ENCODE measurements at regions not wholly inside any gene's neighbourhood (a gene's known extent, or its start where the extent isn't known, plus 50 kb on each side); places are given as distances from the start of the nearest gene placed in this dataset.
"Not testable (repeated sequence)": the region's sequence is repeated elsewhere in the genome, so short reads cannot be mapped to it uniquely, and the experiment has no call there.

DNA sequence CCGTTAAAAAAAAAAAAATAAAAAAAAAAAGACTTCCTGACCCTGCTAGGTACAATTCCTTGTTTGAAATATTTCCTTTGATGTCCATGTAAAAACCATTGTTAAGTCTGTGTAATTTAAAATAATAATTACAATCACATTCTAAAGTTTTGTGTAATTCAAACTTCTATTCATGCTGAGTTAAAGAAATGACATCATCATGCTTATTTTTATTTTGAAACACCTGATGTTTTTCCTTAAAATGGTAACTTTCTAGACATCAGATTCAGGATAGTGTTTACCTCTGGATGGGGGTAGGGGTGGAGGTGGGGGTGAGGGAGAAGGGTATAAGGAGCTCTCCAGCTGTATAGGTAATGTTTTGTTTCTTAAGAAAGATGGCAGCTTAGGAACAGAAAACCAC, 92.8 kb downstream of the ADCYAP1 start:
- no peak for DNase-seq

DNA sequence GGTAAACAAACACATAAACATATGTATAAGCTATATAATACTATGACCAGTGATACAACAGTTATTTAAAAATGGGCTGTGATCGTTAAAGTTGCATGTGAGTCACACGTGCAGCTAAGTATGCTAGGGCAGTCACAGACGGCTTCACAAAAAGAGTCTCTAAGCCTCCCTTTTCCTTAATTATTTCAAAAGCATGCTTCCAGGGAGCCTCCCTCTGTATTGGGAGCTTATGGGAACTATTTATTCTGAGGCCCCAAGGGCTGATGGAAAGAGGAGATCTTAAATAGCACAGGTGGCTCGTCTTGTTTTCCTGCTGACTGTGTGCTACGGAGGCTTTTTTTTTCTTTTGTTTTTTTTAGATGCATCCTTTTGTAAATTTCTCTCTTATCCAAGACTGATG, 94.3 kb downstream of the ADCYAP1 start:
- no peak for DNase-seq

DNA sequence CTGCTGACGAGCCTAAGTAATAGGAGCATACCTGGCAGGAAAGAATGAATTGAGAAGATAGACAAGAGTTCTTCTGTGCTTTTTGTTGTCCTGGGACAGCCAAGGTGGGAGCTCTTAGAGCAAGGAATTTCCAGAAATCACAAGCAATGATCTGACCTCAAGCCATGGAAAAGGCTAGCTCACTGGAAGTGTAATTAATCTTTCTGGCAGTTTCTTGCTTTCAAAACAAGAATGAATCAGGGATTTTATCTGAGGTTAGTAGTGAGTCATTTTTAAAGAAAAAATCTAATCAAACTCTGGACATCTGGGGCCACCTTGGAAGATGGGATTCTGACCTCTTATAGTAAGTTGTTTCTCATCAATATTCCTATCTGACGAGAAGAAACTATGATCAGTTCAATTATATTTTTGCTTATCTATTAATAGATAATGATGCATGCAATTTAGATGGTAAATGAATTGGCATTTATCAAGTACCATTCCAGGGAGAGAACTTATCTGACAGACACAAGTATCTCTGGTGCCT, 98.0 kb downstream of the ADCYAP1 start:
- no peak for DNase-seq

DNA sequence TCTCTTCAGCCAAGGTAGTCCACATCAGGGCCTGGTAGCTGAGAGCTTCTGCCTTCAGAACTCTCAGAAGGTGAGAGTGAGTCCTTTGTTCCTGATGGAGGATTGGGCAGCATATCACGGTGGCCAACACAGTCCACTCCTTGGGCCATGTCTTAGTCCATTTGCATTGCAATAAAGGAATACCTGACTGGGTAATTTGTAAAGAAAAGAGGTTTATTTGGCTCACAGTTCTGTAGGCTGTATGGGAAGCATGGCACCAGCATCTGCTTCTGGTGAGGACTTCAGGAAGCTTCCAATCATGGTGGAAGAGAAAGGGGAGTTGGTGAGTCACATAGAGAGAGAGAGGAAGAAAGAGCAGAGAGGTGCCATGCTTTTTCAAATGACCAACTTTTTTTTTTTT, 98.8 kb downstream of the ADCYAP1 start:
- DNase-seq: no peak

DNA sequence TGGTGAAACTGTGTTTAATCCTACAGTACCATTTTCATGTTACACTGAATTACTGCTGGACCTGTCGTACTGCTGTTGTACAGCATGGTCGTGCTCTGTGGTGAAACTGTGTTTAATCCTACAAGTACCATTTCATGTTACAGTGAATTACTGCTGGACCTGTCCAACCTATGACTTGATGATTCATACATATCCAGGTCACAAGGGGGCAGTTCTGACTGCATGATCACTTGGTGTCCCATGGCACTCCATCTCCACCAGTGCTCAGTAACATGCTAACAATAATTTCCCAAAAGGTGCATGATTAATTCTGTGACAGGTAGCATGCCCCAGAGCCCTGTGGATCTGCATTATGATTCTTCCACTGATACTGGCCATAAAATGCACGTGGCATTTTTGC, 101.6 kb downstream of the ADCYAP1 start:
- DNase-seq: no peak

DNA sequence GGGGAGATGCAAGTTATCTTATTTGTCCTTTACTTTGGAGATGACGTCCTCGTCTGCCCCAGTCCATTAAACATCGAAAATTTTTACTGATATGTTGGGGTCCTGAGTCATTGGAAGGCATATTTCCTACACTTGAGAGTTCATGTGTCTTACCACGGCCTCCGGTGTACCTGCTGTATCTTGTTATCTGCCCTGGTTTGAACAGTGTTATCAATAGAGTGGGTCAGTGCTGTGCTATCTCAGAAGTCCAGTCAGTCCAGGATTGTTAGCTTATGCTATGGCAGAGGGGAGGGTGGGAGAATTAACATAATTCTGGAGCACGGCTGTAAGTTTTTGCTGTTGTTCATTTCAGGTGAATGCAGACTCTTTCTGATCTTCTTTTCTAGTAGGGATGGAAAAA, 102.3 kb downstream of the ADCYAP1 start:
- DNase-seq: no peak

DNA sequence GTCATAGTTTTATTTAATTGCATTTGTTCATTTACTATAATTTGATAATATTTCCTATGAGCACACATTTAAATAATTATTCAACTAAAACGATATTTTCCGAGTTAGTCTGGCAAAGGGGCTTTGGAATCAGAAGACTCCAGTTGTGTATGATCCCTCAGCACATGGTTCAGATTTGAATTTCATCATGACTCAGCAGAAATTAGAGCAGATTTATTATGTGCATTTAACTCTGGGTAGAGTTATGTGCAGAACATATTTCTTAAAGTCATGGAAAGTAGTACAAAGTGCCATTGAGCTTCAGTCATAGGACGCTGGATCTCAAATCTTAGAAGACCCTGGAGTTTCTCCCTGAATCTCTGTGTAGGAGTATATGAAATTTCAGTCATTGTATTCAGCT, 106.7 kb downstream of the ADCYAP1 start:
- DNase-seq: no peak

DNA sequence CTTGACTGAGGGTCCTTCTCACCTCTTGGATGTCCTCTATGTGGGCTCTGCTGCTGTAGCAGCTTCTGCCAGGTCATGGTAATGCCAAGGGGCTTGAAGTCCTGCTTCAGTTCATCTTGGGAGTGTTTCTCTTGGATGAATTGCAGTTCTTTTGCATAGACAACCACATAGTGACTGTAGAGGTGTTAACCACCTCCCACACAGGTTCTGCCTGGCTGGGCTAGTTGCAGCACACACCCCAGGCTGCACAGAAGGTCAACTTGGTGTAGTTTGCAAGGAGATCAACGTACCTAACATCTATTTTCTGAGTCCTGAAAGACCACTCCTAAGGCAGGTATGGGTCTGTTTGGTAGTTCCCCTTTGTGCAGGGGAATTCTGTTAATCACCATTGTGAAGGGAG, 108.1 kb downstream of the ADCYAP1 start:
- no peak for DNase-seq

DNA sequence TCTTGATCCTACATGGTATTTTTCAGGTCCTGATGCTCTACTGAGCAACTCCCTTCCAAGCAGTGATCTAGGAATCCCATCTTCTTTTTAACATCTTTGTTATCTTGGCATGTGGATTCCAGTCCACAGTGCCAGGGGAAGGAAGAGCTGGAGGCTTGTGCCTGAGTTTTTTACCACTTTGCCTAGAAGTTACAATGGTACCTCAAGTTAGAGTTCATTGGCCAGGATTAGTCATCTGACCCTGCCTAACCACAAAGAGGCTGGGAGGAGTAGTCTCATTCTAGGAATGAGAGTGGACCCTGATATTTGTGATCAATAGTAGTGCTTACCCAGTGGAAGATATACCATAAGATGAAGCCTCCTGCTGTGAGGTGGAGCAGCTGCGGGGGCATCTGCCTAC, 109.3 kb downstream of the ADCYAP1 start:
- DNase-seq: no peak

DNA sequence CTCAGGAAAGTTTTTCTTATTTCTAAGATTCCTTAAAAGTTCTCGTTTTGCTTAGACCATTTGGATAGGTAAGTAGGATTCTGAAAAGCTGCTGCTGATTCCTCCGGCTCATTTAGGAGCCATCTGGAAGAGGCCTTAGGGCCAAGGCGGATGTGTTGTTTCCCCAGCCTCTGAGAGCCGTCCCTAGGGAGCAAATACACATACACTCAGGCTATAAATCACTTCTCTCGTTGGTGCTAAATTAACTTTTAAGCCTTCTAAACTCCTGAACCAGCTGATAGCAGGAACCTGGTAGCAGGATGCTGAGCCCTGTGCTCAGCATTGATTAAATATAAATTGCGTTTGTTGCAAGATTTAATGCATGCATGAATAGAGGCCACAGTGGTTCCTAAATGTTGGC, 109.8 kb downstream of the ADCYAP1 start:
- DNase-seq: no peak

DNA sequence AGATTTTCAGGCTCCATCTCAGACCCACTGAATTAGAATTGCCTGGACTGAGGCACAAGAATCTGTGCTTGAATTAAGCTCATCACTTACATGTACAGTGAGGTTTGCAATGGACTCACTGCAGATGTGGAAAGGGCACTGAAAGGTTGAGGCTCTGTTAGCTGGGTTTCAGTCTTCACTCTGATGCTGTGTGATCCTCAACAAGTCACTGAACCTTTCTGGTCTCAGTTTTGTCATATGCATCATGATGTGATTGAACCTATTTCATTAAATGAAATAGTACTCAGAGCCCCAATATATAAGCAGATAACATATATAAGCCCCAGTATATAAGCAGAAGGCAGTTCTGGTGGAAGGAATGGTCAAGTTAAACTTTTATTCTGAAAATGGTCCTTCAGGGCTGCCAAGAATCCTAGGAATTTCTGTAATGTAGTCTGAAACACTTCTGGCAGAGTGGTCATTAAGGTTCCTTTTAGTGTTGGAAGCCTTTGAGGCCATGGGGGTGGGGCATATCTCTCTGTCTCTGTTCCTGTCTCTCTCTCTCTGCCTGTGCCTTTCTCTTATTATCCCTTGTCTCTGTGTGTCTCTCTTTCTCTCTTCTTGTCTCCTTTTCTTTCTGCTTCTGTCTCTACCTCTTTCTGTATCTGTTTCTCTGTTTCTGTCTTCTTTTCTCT, 110.4 kb downstream of the ADCYAP1 start:
- DNase-seq: no peak

DNA sequence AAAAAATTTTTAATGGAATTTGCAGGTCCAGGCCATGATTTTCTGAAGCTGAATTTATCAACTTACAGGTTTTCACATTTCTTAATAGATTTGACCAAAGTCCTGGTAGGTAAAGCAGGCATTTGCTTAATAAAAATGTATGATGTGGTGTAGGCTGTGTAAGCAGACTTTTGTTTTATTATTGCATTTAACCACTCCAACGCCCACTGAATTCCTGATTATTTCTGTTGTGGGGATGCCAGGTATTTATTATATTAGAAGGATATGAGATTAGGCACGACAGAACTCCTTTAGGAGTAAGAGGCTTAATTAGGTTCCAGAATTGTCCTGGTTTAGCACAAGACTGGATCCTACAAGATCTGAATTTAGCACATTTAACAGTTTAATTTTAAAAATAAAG, 111.1 kb downstream of the ADCYAP1 start:
- no peak for DNase-seq

DNA sequence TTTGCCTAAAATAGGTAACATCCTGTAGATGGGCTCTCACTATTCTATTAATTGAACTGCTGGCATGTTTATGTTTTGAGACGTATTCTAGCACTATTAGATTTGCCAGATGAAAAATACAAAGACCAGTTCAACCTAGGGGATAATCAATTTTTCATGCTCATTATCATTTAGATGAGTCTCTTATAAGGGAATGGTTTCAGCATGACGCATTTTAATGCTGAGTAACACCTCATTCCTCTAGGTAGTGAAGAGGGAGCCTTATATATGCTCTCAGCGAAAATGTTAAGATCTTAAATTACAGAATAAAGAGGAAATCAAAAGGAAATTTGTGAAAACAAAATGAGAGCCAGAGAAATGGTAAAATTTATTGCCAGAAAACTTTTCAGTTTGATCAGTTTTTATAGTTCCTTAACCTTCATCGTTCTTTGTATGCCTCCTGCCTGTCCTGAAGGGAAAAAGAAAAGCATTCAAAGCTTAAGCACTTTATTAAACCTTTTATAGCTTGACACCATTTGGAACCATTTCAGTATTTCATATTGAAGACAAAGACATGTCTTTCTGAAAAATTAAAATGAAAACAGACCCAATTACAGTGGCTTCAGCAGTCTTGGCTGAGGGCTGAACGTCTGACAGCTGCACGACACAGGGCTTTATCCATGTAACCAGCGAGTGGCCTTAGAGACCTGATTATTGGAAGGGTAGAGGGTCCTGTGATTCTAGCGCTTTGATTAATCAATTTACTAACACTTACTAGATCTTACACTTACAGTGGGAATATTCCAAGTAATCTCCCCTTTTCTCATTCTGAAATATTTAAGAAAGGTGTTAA, 112.8 kb downstream of the ADCYAP1 start:
- DNase-seq: no peak

DNA sequence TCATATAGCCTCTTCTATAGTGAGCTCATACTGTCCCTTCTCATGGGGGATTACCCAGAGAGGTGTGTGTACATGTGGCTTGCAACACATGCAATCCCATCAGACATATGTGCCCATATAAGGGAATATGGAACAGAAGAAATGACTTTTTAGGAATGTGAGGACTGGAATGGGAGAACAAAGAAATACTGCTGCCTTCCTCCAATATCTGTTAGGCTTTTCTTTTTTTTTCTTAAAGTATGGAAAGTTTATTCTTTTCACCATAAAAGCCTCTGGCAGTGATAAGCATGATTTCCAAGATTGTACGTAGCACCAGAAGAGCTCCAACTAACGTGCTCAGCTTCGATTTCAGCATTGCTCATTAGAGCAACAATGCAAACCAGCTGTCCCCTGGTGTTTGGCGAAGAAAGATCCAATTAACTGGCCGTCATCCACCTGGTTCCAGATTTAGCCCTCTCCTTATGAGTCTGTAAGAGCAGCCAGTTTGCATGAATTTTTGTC, 113.6 kb downstream of the ADCYAP1 start:
- DNase-seq: no peak

DNA sequence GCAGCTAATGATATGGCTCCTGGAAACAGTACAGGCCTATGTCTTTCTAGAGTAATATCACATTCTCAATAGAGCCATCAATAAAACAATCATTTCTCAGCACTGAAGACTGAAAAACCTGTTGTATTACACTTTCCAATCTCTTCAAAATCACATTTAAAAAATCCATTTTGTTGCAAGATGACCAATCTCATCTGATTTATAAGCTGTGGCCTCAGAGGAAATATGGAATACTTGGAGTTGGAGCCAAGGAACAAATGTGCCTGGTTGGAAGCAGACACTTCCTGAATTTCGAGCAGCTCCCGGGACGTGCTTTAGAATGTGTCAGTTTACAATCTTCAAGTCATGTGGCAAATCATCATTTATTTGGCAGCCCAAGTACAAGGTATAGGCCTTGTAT, 114.5 kb downstream of the ADCYAP1 start:
- no peak for DNase-seq

DNA sequence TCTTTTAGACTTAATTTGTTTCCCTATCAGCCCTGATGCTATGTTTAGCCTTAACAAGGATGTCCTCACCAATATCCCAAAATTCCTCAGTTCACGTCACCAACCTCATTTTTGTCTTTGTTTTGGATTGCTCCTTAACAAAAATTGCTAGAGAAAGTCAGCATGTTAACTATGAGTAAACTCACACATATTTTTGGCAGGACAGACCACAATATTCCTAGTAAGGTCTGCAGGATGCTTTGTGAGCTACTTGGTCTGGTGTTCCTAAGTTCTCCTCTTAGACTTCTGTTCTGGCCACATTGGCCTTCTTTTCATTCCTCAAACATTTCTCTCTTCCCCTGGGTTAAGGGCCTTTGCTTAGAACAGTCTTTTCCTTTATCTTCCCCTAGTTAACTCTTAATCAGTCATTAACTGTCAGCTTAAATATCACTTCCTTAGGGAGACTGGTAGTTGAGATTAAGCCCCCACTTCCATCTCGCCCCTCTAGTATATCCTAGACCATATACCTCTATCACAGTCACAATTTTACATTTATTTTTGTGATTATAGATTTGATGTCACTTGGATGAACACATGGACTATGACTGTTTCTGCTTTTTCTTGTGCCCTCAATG, 116.2 kb downstream of the ADCYAP1 start:
- no peak for DNase-seq

DNA sequence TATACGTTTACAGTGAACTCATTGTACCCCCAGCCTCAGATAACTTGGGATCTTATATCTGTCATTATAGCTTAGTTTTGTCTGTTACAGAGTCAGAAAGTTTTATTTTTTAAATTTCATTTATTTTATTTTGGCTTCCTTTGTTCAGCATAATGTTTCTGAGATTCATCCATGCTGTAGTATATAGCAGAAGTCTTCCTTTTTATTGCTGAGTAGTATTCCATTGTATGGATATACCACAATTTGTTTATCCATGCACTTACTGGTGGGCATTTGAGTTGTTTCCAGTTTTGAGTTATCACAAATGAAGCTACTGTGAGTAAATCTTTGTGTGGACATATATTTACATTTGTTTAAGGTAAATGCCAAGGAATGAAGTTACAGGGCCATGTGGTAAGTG, 122.3 kb downstream of the ADCYAP1 start:
- no peak for DNase-seq

DNA sequence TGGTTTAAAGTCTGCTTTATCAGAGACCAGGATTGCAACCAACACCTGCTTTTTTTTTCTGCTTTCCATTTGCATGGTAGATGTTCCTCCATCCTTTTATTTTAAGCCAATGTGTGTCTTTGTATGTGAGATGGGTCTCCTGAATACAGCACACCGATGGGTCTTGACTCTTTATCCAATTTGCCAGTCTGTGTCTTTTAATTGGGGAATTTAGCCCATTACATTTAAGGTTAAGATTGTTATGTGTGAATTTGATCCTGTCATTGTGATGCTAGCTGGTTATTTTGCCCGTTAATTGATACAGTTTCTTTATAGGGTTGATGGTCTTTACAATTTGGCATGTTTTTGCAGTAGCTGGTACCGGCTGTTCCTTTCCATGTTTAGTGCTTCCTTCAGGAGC, 128.4 kb downstream of the ADCYAP1 start:
- DNase-seq: not testable (repeated sequence)

DNA sequence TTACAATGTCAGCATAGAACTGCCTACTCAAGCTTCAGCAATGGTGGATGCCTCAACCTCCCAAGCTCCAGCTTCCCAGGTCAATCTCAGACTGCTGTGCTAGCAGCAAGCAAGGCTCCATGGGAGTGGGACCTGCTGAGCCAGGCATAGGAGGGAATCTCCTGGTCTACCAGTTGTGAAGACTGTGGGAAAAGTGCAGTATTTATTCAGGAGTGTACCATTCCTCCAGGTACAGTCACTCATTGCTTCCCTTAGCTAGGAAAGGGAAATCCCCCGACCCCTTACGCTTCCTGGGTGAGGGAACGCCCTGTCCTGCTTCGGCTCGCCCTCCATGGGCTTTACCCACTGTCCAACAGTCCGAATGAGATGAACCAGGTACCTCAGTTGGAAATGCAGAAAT, 130.3 kb downstream of the ADCYAP1 start:
- DNase-seq: no peak

DNA sequence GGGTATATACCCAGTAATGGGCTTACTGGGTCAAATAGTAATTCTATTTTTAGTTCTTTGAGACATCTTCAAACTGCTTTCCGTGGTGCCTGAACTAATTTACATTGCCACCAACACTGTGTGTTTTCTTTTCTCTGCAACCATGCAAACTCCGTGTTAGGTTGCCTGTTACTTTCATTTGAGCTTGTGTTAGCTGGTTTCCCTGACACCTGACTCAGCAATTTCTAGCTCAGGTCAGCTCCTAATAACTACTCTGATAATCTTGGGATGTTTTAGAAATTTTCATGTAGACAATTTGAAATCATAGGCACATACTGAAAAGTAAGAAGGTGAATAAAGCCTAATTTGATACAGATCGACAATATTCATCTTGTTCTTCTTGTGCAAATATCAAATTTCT, 132.3 kb downstream of the ADCYAP1 start:
- DNase-seq: no peak

DNA sequence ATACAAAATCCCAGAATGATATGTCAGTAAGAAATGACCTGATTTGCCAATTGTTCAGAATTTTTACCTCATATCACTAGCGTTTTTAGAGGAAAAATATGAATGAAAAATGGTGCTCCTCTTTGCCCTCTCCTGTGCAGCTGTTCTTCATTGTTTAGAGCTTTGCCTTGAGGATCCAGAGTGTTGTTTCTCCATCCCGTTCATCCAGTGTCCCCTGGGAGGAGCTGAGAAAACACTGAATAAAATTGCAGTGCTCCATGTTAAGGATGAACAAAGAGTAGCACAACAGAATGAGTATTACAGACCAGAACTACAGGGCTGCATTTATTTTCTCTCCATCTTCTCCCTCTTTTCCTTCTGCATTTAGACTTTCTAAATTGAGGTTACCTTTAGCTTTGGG, 133.1 kb downstream of the ADCYAP1 start:
- no peak for DNase-seq

DNA sequence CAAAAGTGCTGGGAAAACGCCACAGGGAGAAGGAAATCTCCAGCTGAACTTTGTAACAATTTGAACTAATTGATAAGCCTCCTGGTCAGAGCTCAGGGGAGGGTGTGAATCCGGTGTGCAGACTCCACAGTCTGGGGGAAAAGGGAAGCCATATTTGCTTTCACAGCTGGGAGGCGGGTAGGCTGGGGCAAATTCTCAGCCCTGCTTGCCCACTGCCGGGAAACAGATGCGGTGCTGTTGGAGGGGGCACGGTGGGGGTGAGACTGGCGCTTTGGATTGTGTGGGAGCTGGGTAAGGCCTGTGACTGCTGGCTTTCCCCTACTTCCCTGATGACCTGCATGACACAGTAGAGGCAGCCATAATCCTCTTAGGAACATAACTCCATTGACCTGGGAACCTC, 134.8 kb downstream of the ADCYAP1 start:
- DNase-seq: no peak

DNA sequence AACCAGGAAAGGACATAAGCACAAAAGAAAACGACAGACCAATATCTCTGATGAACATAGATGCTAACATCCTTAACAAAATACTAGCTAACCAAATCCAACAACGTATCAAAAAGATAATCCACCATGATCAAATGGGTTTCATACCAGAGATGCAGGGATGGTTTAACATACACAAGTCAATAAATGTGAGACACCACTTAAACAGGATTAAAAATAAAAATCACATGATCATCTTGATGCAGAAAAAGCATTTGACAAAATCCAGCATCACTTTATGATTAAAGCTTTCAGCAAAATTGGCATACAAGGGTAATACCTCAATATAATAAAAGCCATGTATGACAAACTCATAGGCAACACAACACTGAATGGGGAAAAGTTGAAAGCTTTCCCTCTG, 138.4 kb downstream of the ADCYAP1 start:
- not testable (repeated sequence) for DNase-seq

DNA sequence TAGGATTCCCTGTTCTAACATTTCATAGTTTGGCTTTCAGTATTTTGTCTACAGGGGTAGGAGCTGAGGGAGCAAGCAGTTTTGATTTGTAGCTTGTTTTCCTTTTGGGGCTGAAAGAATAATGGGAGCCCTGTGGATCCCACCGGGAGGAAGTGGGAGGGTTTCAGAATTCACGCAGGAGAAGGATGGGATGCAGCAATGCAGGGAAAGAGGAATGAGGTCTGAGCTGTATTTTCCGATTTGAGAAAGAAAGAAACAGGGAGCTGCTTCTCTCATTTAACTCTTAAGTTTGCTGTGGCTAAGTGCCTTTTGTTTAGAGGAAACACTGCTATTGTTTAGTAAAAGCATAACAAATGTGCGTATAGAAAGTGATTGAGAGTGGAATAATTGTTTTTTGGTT, 141.0 kb downstream of the ADCYAP1 start:
- DNase-seq: no peak
